ENCODE measurements at regions not wholly inside any gene's neighbourhood (a gene's known extent, or its start where the extent isn't known, plus 50 kb on each side); places are given as distances from the start of the nearest gene placed in this dataset.

GRCh38 chr18:45119876-45120275, 439.2 kb downstream of the SETBP1 start:
- DNase-seq (ENCODE audit: low read depth, low spot score): no peak

- DNase-seq (ENCODE audit: low read depth, low spot score): no peak
Observed at GRCh38 chr18:45121146-45121545, 440.5 kb downstream of the SETBP1 start.

- no peak for DNase-seq (ENCODE audit: low read depth, low spot score)
Observed at GRCh38 chr18:45122506-45122905, 441.8 kb downstream of the SETBP1 start.

- DNase-seq (ENCODE audit: low read depth, low spot score): no peak
Observed at GRCh38 chr18:45127405-45127804, 446.7 kb downstream of the SETBP1 start.

GRCh38 chr18:45133276-45133675, 452.6 kb downstream of the SETBP1 start:
- DNase-seq (ENCODE audit: low read depth, low spot score): no peak

- no peak for DNase-seq (ENCODE audit: low read depth, low spot score)
Observed at GRCh38 chr18:45136381-45137086, 455.8 kb downstream of the SETBP1 start.

- no peak for DNase-seq (ENCODE audit: low read depth, low spot score)
Observed at GRCh38 chr18:45137087-45137419, 456.4 kb downstream of the SETBP1 start.

- no peak for DNase-seq (ENCODE audit: low read depth, low spot score)
Observed at GRCh38 chr18:45139478-45139877, 458.8 kb downstream of the SETBP1 start.

- no peak for DNase-seq (ENCODE audit: low read depth, low spot score)
Observed at GRCh38 chr18:45142868-45143267, 462.2 kb downstream of the SETBP1 start.

GRCh38 chr18:45149712-45150111, 465.6 kb upstream of the SLC14A2 start:
- DNase-seq (ENCODE audit: low read depth, low spot score): no peak

GRCh38 chr18:45151645-45152044, 463.6 kb upstream of the SLC14A2 start:
- DNase-seq (ENCODE audit: low read depth, low spot score): no peak

GRCh38 chr18:45155526-45155925, 459.8 kb upstream of the SLC14A2 start:
- no peak for DNase-seq (ENCODE audit: low read depth, low spot score)

GRCh38 chr18:45156946-45157345, 458.3 kb upstream of the SLC14A2 start:
- no peak for DNase-seq (ENCODE audit: low read depth, low spot score)

- no peak for DNase-seq (ENCODE audit: low read depth, low spot score)
Observed at GRCh38 chr18:45157576-45157975, 457.7 kb upstream of the SLC14A2 start.

- no peak for DNase-seq (ENCODE audit: low read depth, low spot score)
Observed at GRCh38 chr18:45161850-45162249, 453.4 kb upstream of the SLC14A2 start.

- DNase-seq (ENCODE audit: low read depth, low spot score): no peak
Observed at GRCh38 chr18:45163871-45164270, 451.4 kb upstream of the SLC14A2 start.

- no peak for DNase-seq (ENCODE audit: low read depth, low spot score)
Observed at GRCh38 chr18:45164551-45164950, 450.7 kb upstream of the SLC14A2 start.

GRCh38 chr18:45165176-45165713, 450.0 kb upstream of the SLC14A2 start:
- no peak for DNase-seq (ENCODE audit: low read depth, low spot score)

GRCh38 chr18:45165871-45166270, 449.4 kb upstream of the SLC14A2 start:
- DNase-seq (ENCODE audit: low read depth, low spot score): no peak

GRCh38 chr18:45166341-45166835, 448.9 kb upstream of the SLC14A2 start:
- DNase-seq (ENCODE audit: low read depth, low spot score): no peak

- no peak for DNase-seq (ENCODE audit: low read depth, low spot score)
Observed at GRCh38 chr18:45166836-45167551, 448.3 kb upstream of the SLC14A2 start.

- DNase-seq (ENCODE audit: low read depth, low spot score): no peak
Observed at GRCh38 chr18:45167631-45168280, 447.5 kb upstream of the SLC14A2 start.

All from activated naive CD8-positive, alpha-beta T cell treated with anti-CD3 and anti-CD28 coated beads, Interleukin-2, amount 50 U/mL, for 16 hours (primary cell).